Gastroesophageal sphincter (tissue), 3 donors: ENCODE measurements at regions not wholly inside any gene's neighbourhood (a gene's known extent, or its start where the extent isn't known, plus 50 kb on each side); places are given as distances from the start of the nearest gene placed in this dataset.

Source experiments
- POLR2A ChIP-seq, 2 donors: fragments of 450-650 bp; IDR thresholded peaks; one replicate each; pipeline ENCODE4 v1.6.1; 2017; ENCODE audit warnings: antibody characterized with exemption in 2 of 2, mild to moderate bottlenecking in 2 of 2, moderate library complexity in 1 of 2
- TF ChIP-seq, protein P1 (sequence below), 4 experiments: fragments of 200-600 bp in 2 of 4; fragments of 450-650 bp in 2 of 4; sonication (generic) in 1 of 4; IDR thresholded peaks; one replicate each; pipeline ENCODE4 v1.5.1; 2017 to 2019; ENCODE audit warnings: antibody characterized with exemption in 4 of 4, mild to moderate bottlenecking in 2 of 4, moderate library complexity in 2 of 4

DNA sequence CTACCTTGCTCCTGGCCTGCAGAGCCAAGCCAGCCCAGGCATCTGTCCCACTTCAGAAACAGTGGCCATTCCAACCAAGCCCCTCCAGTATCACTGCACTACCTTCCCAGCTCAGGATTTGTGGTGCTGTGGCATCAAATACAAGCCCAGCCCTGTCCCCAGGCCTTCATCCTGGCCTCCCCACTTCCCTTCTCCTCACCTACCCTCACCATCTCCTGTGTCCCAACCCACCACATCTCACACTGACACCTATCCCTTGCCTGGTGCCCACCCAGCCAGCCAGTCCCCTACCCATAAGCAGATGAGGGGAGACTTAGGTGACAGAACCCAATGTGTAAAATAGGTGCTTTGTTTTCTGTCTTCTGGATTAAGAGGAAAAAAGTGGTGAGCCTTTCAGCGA, 66.0 kb upstream of the CDH5 start:
- TF ChIP-seq POLR2A (IDR thresholded peaks at IDR 0.05), result no peak
- TF ChIP-seq, protein P1, sequence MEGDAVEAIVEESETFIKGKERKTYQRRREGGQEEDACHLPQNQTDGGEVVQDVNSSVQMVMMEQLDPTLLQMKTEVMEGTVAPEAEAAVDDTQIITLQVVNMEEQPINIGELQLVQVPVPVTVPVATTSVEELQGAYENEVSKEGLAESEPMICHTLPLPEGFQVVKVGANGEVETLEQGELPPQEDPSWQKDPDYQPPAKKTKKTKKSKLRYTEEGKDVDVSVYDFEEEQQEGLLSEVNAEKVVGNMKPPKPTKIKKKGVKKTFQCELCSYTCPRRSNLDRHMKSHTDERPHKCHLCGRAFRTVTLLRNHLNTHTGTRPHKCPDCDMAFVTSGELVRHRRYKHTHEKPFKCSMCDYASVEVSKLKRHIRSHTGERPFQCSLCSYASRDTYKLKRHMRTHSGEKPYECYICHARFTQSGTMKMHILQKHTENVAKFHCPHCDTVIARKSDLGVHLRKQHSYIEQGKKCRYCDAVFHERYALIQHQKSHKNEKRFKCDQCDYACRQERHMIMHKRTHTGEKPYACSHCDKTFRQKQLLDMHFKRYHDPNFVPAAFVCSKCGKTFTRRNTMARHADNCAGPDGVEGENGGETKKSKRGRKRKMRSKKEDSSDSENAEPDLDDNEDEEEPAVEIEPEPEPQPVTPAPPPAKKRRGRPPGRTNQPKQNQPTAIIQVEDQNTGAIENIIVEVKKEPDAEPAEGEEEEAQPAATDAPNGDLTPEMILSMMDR (IDR thresholded peaks at IDR 0.05), result no peak
